ENCODE measurements at regions not wholly inside any gene's neighbourhood (a gene's known extent, or its start where the extent isn't known, plus 50 kb on each side); places are given as distances from the start of the nearest gene placed in this dataset.

DNA sequence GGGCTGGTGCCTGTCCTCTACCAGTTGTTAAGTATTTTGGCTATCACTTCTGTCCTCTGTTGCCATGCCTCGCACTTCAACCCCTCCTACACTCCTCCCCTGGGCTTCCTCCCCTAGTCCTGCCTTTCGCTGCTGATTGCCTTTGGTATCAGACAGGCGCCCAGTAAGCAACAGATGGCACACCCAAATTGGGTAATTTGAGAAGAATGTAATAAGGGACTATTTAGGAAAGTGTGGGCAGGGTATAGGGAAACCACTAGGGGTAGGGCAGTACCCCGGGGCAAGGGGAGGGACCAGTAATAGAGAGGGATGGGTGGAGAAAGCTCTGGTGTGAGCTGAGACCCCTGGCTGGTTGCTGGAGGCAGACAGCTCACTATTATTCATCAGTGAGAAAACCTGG lies 172.7 kb upstream of the USP9X start:
- H3K36me3 ChIP-seq (ENCODE audit: control insufficient read depth in 2 of 2, insufficient read depth in 2 of 2, low read length in 1 of 2) = no peaks in the 10 kb centered on the region
- no peaks in the 10 kb centered on the region for H3K4me1 ChIP-seq (ENCODE audit: control insufficient read depth, insufficient read depth, low read length)
- no peaks in the 10 kb centered on the region for H3K79me2 ChIP-seq (ENCODE audit: control insufficient read depth, insufficient read depth, low read length)
- no peaks in the 10 kb centered on the region for H4K20me1 ChIP-seq (ENCODE audit: control insufficient read depth, insufficient read depth)
- intact Hi-C loops (cut with micrococcal nuclease; ENCODE audit: unreplicated experiment) = no loop called here
- in situ Hi-C loops (cut with MboI) = no loop called here
- CTCF ChIA-PET = interaction anchor here (0.8 kb wide), 1 partner anchor 33 kb away, joined by 3 read pairs; no protein-coding TSS in a partner anchor
- H3K4me2 ChIP-seq (ENCODE audit: control insufficient read depth, insufficient read depth) = no peak overlapping the region
- SMC1A ChIA-PET (ENCODE audit: uncharacterized antibody, unreplicated experiment) = no interaction called here
- H2AFZ ChIP-seq (ENCODE audit: control insufficient read depth, low read depth, low read length) = no peak overlapping the region
- no peak overlapping the region for H3K27ac ChIP-seq (ENCODE audit: control insufficient read depth, insufficient read depth)
- WGBS (ENCODE audit: insufficient coverage, insufficient replicate concordance, low lambda C conversion rate, missing lambda C conversion rate) = 2% methylated on average over 4 of the region's 4 CpGs
- H3K4me3 ChIP-seq = no peak overlapping the region
- no peak for ATAC-seq
- no peak overlapping the region for H3K9ac ChIP-seq (ENCODE audit: control insufficient read depth, insufficient read depth, low read length)
- RAD21 ChIA-PET (ENCODE audit: unreplicated experiment) = no interaction called here
- TF ChIP-seq MTA3 (IDR thresholded peaks at IDR 0.05; ENCODE audit: borderline replicate concordance, low read length) (no peak), ZNF24 (IDR thresholded peaks at IDR 0.05) (no peak), SMAD5 (IDR thresholded peaks at IDR 0.05; ENCODE audit: low read depth) (no peak), EED (IDR thresholded peaks at IDR 0.05; ENCODE audit: low read depth) (no peak), NFYA (IDR thresholded peaks at IDR 0.05; ENCODE audit: borderline replicate concordance, low read depth, low read length) (no peak), ZNF217 (IDR thresholded peaks at IDR 0.05) (no peak), HDGF (IDR thresholded peaks at IDR 0.05) (no peak), PAX5 (IDR thresholded peaks at IDR 0.05; ENCODE audit: borderline replicate concordance, low read depth, low read length) (no peak), JUNB (IDR thresholded peaks at IDR 0.05) (no peak)
- TF ChIP-seq, protein P1, sequence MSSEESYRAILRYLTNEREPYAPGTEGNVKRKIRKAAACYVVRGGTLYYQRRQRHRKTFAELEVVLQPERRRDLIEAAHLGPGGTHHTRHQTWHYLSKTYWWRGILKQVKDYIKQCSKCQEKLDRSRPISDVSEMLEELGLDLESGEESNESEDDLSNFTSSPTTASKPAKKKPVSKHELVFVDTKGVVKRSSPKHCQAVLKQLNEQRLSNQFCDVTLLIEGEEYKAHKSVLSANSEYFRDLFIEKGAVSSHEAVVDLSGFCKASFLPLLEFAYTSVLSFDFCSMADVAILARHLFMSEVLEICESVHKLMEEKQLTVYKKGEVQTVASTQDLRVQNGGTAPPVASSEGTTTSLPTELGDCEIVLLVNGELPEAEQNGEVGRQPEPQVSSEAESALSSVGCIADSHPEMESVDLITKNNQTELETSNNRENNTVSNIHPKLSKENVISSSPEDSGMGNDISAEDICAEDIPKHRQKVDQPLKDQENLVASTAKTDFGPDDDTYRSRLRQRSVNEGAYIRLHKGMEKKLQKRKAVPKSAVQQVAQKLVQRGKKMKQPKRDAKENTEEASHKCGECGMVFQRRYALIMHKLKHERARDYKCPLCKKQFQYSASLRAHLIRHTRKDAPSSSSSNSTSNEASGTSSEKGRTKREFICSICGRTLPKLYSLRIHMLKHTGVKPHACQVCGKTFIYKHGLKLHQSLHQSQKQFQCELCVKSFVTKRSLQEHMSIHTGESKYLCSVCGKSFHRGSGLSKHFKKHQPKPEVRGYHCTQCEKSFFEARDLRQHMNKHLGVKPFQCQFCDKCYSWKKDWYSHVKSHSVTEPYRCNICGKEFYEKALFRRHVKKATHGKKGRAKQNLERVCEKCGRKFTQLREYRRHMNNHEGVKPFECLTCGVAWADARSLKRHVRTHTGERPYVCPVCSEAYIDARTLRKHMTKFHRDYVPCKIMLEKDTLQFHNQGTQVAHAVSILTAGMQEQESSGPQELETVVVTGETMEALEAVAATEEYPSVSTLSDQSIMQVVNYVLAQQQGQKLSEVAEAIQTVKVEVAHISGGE (CRISPR knock-in tag; IDR thresholded peaks at IDR 0.05) = no peak
- POLR2A ChIA-PET = no interaction called here
- FAIRE-seq = no peak
- no TSS peak for BruUV-seq (replicated peaks)
- H3K27me3 ChIP-seq (replicated peaks in 1 of 2; ENCODE audit: control insufficient read depth in 2 of 2, insufficient read depth in 2 of 2, low read length in 1 of 2) = no peaks in the 10 kb centered on the region
- no peak for DNase-seq (ENCODE audit: low read depth, low spot score)
- H3K9me3 ChIP-seq (replicated peaks; ENCODE audit: control insufficient read depth, insufficient read depth, low read length) = no peaks in the 10 kb centered on the region
